Natural killer cell treated with Interleukin-12 subunit alpha and Interleukin-12 subunit beta and Interleukin-15 and Interleukin-18, amount 100 ng/mL, for 72 hours (primary cell): ENCODE measurements at regions not wholly inside any gene's neighbourhood (a gene's known extent, or its start where the extent isn't known, plus 50 kb on each side); places are given as distances from the start of the nearest gene placed in this dataset.
"Not testable (repeated sequence)": the region's sequence is repeated elsewhere in the genome, so short reads cannot be mapped to it uniquely, and the experiment has no call there.

ENCODE experiments used
- ATAC-seq, 2 donors: fragments of 150-1000 bp; cut with Tn5 transposase in 1 of 2; sonication (Bioruptor Pico), chemical (Tn5 transposase) in 1 of 2; 2 replicates each; pipeline ENCODE4 v1.10.0; 2021
- DNase-seq: peaks from one replicate; pipeline ENCODE4 v3.0.0; 2022; ENCODE audit warnings: low spot score
- H3K27ac Mint-ChIP-seq, 2 donors: 1 replicate in 1 of 2; 2 replicates in 1 of 2; pipeline ENCODE4 v1.8.0; 2022; ENCODE audit warnings: mixed read lengths in 2 of 2, mild to moderate bottlenecking in 1 of 2, moderate library complexity in 1 of 2
- H3K27me3 Mint-ChIP-seq, 2 donors: 1 replicate in 1 of 2; 2 replicates in 1 of 2; pipeline ENCODE4 v1.8.0; 2022; ENCODE audit warnings: mixed read lengths in 2 of 2
- H3K36me3 Mint-ChIP-seq: one replicate; pipeline ENCODE4 v1.8.0; 2022; ENCODE audit warnings: mixed read lengths
- H3K4me1 Mint-ChIP-seq, 2 donors: 1 replicate in 1 of 2; 2 replicates in 1 of 2; pipeline ENCODE4 v1.8.0; 2022; ENCODE audit warnings: low read depth in 2 of 2, mixed read lengths in 2 of 2, mild to moderate bottlenecking in 1 of 2
- H3K4me3 Mint-ChIP-seq: one replicate; pipeline ENCODE4 v1.8.0; 2022; ENCODE audit warnings: mixed read lengths
- H3K9me3 Mint-ChIP-seq: 2 replicates; pipeline ENCODE4 v1.8.0; 2022; ENCODE audit warnings: mixed read lengths

GRCh38 chr1:215376544-215377264 is 190.4 kb upstream of the KCTD3 start:
- ATAC-seq (no peak), DNase-seq (no peak)
- no peak overlapping the region for H3K4me3 Mint-ChIP-seq
- H3K27me3 Mint-ChIP-seq: no peaks in the 10 kb centered on the region
- H3K4me1 Mint-ChIP-seq: no peaks in the 10 kb centered on the region
- H3K27ac Mint-ChIP-seq: no peak overlapping the region
- peaks cover 20% of the 10 kb centered on the region for H3K9me3 Mint-ChIP-seq
- H3K36me3 Mint-ChIP-seq: no peaks in the 10 kb centered on the region

- Mint-ChIP-seq H3K36me3 (no peaks in the 10 kb centered on the region), H3K9me3 (peaks cover 16% of the 10 kb centered on the region), H3K27ac (no peak overlapping the region), H3K4me3 (no peak overlapping the region), H3K4me1 (no peaks in the 10 kb centered on the region), H3K27me3 (no peaks in the 10 kb centered on the region)
- no peak for DNase-seq
- no peak for ATAC-seq
These were observed 189.4 kb upstream of the KCTD3 start for GRCh38 chr1:215377746-215378145.

GRCh38 chr1:215380566-215380965 is 186.5 kb upstream of the KCTD3 start:
- Mint-ChIP-seq H3K36me3 (no peaks in the 10 kb centered on the region), H3K9me3 (peaks cover 13% of the 10 kb centered on the region), H3K27ac (no peak overlapping the region), H3K27me3 (no peaks in the 10 kb centered on the region), H3K4me1 (no peaks in the 10 kb centered on the region), H3K4me3 (no peak overlapping the region)
- no peak for DNase-seq
- no peak for ATAC-seq

- Mint-ChIP-seq H3K27ac (no peak overlapping the region), H3K4me3 (no peak overlapping the region), H3K4me1 (no peaks in the 10 kb centered on the region), H3K27me3 (no peaks in the 10 kb centered on the region), H3K36me3 (peaks cover 11% of the 10 kb centered on the region), H3K9me3 (peaks cover 20% of the 10 kb centered on the region)
- no peak for ATAC-seq
- no peak for DNase-seq
These were observed 173.6 kb upstream of the KCTD3 start for GRCh38 chr1:215393476-215393875.

GRCh38 chr1:215394084-215394991 is 172.8 kb upstream of the KCTD3 start:
- H3K36me3 Mint-ChIP-seq: peaks cover 11% of the 10 kb centered on the region
- ATAC-seq: no peak

GRCh38 chr1:215397106-215397505 is 170.0 kb upstream of the KCTD3 start:
- no peaks in the 10 kb centered on the region for H3K4me1 Mint-ChIP-seq
- DNase-seq: no peak
- H3K27me3 Mint-ChIP-seq: no peaks in the 10 kb centered on the region
- no peak overlapping the region for H3K4me3 Mint-ChIP-seq
- ATAC-seq: no peak
- H3K27ac Mint-ChIP-seq: no peak overlapping the region
- H3K36me3 Mint-ChIP-seq: peaks cover 11% of the 10 kb centered on the region
- H3K9me3 Mint-ChIP-seq: peaks cover 17% of the 10 kb centered on the region

More at GRCh38 chr1:215394084-215394991, 172.8 kb upstream of the KCTD3 start:
- Mint-ChIP-seq H3K9me3 (peaks cover 20% of the 10 kb centered on the region), H3K4me1 (no peaks in the 10 kb centered on the region), H3K27me3 (no peaks in the 10 kb centered on the region), H3K4me3 (no peak overlapping the region), H3K27ac (no peak overlapping the region)
- DNase-seq: peak; percentile 61

GRCh38 chr1:215397843-215398242 is 169.3 kb upstream of the KCTD3 start:
- Mint-ChIP-seq H3K4me3 (no peak overlapping the region), H3K36me3 (peaks cover 11% of the 10 kb centered on the region), H3K27me3 (no peaks in the 10 kb centered on the region), H3K4me1 (no peaks in the 10 kb centered on the region), H3K9me3 (peaks cover 15% of the 10 kb centered on the region), H3K27ac (no peak overlapping the region)
- DNase-seq (no peak), ATAC-seq (no peak)

GRCh38 chr1:215399787-215400186 is 167.3 kb upstream of the KCTD3 start:
- DNase-seq: no peak
- H3K4me1 Mint-ChIP-seq: no peaks in the 10 kb centered on the region
- H3K9me3 Mint-ChIP-seq: peaks cover 15% of the 10 kb centered on the region
- H3K27me3 Mint-ChIP-seq: no peaks in the 10 kb centered on the region
- no peak overlapping the region for H3K27ac Mint-ChIP-seq
- no peak for ATAC-seq
- H3K4me3 Mint-ChIP-seq: no peak overlapping the region
- H3K36me3 Mint-ChIP-seq: peaks cover 4% of the 10 kb centered on the region

- H3K4me3 Mint-ChIP-seq: no peak overlapping the region
- no peak for DNase-seq
- peaks cover 4% of the 10 kb centered on the region for H3K36me3 Mint-ChIP-seq
- no peaks in the 10 kb centered on the region for H3K4me1 Mint-ChIP-seq
- no peak overlapping the region for H3K27ac Mint-ChIP-seq
- H3K27me3 Mint-ChIP-seq: no peaks in the 10 kb centered on the region
- no peak for ATAC-seq
- peaks cover 18% of the 10 kb centered on the region for H3K9me3 Mint-ChIP-seq
These were observed 166.4 kb upstream of the KCTD3 start for GRCh38 chr1:215400741-215401140.

GRCh38 chr1:215402147-215402546 is 165.0 kb upstream of the KCTD3 start:
- ATAC-seq (no peak), DNase-seq (no peak)
- H3K4me3 Mint-ChIP-seq: no peak overlapping the region
- H3K27me3 Mint-ChIP-seq: no peaks in the 10 kb centered on the region
- H3K36me3 Mint-ChIP-seq: peaks cover 4% of the 10 kb centered on the region
- no peak overlapping the region for H3K27ac Mint-ChIP-seq
- H3K4me1 Mint-ChIP-seq: no peaks in the 10 kb centered on the region
- H3K9me3 Mint-ChIP-seq: peaks cover 14% of the 10 kb centered on the region

- ATAC-seq: no peak
- no peak for DNase-seq
- Mint-ChIP-seq H3K4me3 (no peak overlapping the region), H3K27ac (no peak overlapping the region), H3K36me3 (no peaks in the 10 kb centered on the region), H3K27me3 (no peaks in the 10 kb centered on the region), H3K9me3 (peaks cover 10% of the 10 kb centered on the region), H3K4me1 (no peaks in the 10 kb centered on the region)
These were observed 161.9 kb upstream of the KCTD3 start for GRCh38 chr1:215405211-215405610.

GRCh38 chr1:215406927-215407326 is 160.2 kb upstream of the KCTD3 start:
- Mint-ChIP-seq H3K9me3 (peaks cover 19% of the 10 kb centered on the region), H3K4me1 (no peaks in the 10 kb centered on the region), H3K27ac (no peak overlapping the region), H3K36me3 (peaks cover 5% of the 10 kb centered on the region), H3K27me3 (no peaks in the 10 kb centered on the region), H3K4me3 (no peak overlapping the region)
- no peak for DNase-seq
- ATAC-seq: no peak

- no peak for DNase-seq
- peaks cover 26% of the 10 kb centered on the region for H3K9me3 Mint-ChIP-seq
- no peaks in the 10 kb centered on the region for H3K4me1 Mint-ChIP-seq
- no peak overlapping the region for H3K27ac Mint-ChIP-seq
- ATAC-seq: no peak
- no peak overlapping the region for H3K4me3 Mint-ChIP-seq
- H3K27me3 Mint-ChIP-seq: no peaks in the 10 kb centered on the region
- H3K36me3 Mint-ChIP-seq: peaks cover 5% of the 10 kb centered on the region
These were observed 159.5 kb upstream of the KCTD3 start for GRCh38 chr1:215407575-215407974.

GRCh38 chr1:215409546-215409945 is 157.6 kb upstream of the KCTD3 start:
- not testable (repeated sequence) for H3K27me3 Mint-ChIP-seq, ATAC-seq, H3K4me1 Mint-ChIP-seq, H3K4me3 Mint-ChIP-seq, DNase-seq, H3K27ac Mint-ChIP-seq, H3K36me3 Mint-ChIP-seq
- H3K9me3 Mint-ChIP-seq: peaks cover 20% of the 10 kb centered on the region
